H9 (cell line): ENCODE measurements at regions not wholly inside any gene's neighbourhood (a gene's known extent, or its start where the extent isn't known, plus 50 kb on each side); places are given as distances from the start of the nearest gene placed in this dataset.

Experiments
- DNase-seq: peaks from one replicate; pipeline ENCODE4 v3.0.0-alpha.2; 2017
- H2AFZ ChIP-seq: one replicate; pipeline ENCODE4 v1.6.1; 2013; ENCODE audit warnings: mild to moderate bottlenecking, low read length, control low read depth, moderate library complexity
- H2AK5ac ChIP-seq: 2 replicates; pipeline ENCODE4 v1.6.1; 2013; ENCODE audit warnings: low read length, control low read depth, mixed read lengths; ENCODE audit not compliant: insufficient read length
- H2BK120ac ChIP-seq: one replicate; pipeline ENCODE4 v1.6.1; 2013; ENCODE audit warnings: low read depth, mild to moderate bottlenecking, low read length, control low read depth, inconsistent platforms; ENCODE audit not compliant: poor library complexity, severe bottlenecking
- H2BK12ac ChIP-seq: 2 replicates; pipeline ENCODE4 v1.6.1; 2013; ENCODE audit warnings: low read length, control low read depth, mixed read lengths, low read depth; ENCODE audit not compliant: insufficient read length
- H2BK15ac ChIP-seq: 2 replicates; pipeline ENCODE4 v1.6.1; 2013; ENCODE audit warnings: low read depth, low read length, control low read depth
- H2BK20ac ChIP-seq: one replicate; pipeline ENCODE4 v1.6.1; 2013; ENCODE audit warnings: low read depth, mild to moderate bottlenecking, low read length, control low read depth, inconsistent platforms; ENCODE audit not compliant: poor library complexity, severe bottlenecking
- H2BK5ac ChIP-seq: 2 replicates; pipeline ENCODE4 v1.6.1; 2013; ENCODE audit warnings: low read length, control low read depth, mixed read lengths; ENCODE audit not compliant: insufficient read length
- H3K14ac ChIP-seq: 2 replicates; pipeline ENCODE4 v1.6.1; 2013; ENCODE audit warnings: low read length, control low read depth; ENCODE audit not compliant: insufficient read depth
- H3K18ac ChIP-seq: 2 replicates; pipeline ENCODE4 v1.6.1; 2013; ENCODE audit warnings: low read depth, mild to moderate bottlenecking, mixed read lengths, low read length, control low read depth; ENCODE audit not compliant: insufficient read length
- H3K23ac ChIP-seq: 2 replicates; pipeline ENCODE4 v1.6.1; 2013; ENCODE audit warnings: low read length, control low read depth, mixed read lengths, low read depth; ENCODE audit not compliant: insufficient read length
- H3K23me2 ChIP-seq: 2 replicates; pipeline ENCODE4 v1.6.1; 2013; ENCODE audit warnings: low read depth, mild to moderate bottlenecking, mixed read lengths, low read length, control low read depth; ENCODE audit not compliant: insufficient read length, poor library complexity, severe bottlenecking
- H3K27ac ChIP-seq: 2 replicates; pipeline ENCODE4 v1.5.1; 2013; ENCODE audit warnings: low read length, control low read depth, mixed read lengths, low read depth; ENCODE audit not compliant: insufficient read length
- H3K27me3 ChIP-seq: 2 replicates; pipeline ENCODE4 v1.6.1; 2013; ENCODE audit warnings: low read length, control low read depth, inconsistent platforms; ENCODE audit not compliant: insufficient read depth
- H3K4ac ChIP-seq: 2 replicates; pipeline ENCODE4 v1.6.1; 2013; ENCODE audit warnings: low read depth, mild to moderate bottlenecking, control low read depth, inconsistent platforms, low read length, moderate library complexity
- H3K4me1 ChIP-seq: 2 replicates; pipeline ENCODE4 v1.6.1; 2013; ENCODE audit warnings: low read length, control low read depth, inconsistent platforms; ENCODE audit not compliant: insufficient read depth
- H3K4me2 ChIP-seq: 2 replicates; pipeline ENCODE4 v1.6.1; 2013; ENCODE audit warnings: low read length, control low read depth, mixed read lengths; ENCODE audit not compliant: insufficient read length, insufficient read depth
- H3K56ac ChIP-seq: 2 replicates; pipeline ENCODE4 v1.6.1; 2013; ENCODE audit warnings: low read depth, mild to moderate bottlenecking, mixed read lengths, low read length, control low read depth; ENCODE audit not compliant: insufficient read length
- H3K79me1 ChIP-seq: 2 replicates; pipeline ENCODE4 v1.6.1; 2013; ENCODE audit warnings: low read depth, mild to moderate bottlenecking, moderate library complexity, low read length, control low read depth, inconsistent platforms; ENCODE audit not compliant: insufficient read depth, poor library complexity, severe bottlenecking
- H3K79me2 ChIP-seq: 2 replicates; pipeline ENCODE4 v1.6.1; 2013; ENCODE audit warnings: low read length, control low read depth, inconsistent platforms; ENCODE audit not compliant: insufficient read depth
- H3K9ac ChIP-seq: 2 replicates; pipeline ENCODE4 v1.6.1; 2013; ENCODE audit warnings: low read length, control low read depth, mixed read lengths; ENCODE audit not compliant: insufficient read length; ENCODE audit errors: extremely low read depth
- H3K9me3 ChIP-seq: one replicate; pipeline ENCODE4 v1.6.1; 2013; ENCODE audit warnings: low read depth, low read length, inconsistent platforms; ENCODE audit not compliant: control insufficient read depth
- H3T11ph ChIP-seq: one replicate; pipeline ENCODE4 v1.6.1; 2013; ENCODE audit warnings: mild to moderate bottlenecking, low read length, control low read depth, inconsistent platforms
- H4K20me1 ChIP-seq: one replicate; pipeline ENCODE4 v1.6.1; 2013; ENCODE audit not compliant: control insufficient read depth, insufficient read length, insufficient read depth
- H4K5ac ChIP-seq: 2 replicates; pipeline ENCODE4 v1.6.1; 2013; ENCODE audit warnings: low read depth, mild to moderate bottlenecking, mixed read lengths, low read length, control low read depth; ENCODE audit not compliant: insufficient read length
- H4K8ac ChIP-seq: replicated peaks from 2 replicates; pipeline ENCODE4 v1.6.1; 2013; ENCODE audit warnings: low read length, control low read depth, mixed read lengths, low read depth; ENCODE audit not compliant: insufficient read length
- H4K91ac ChIP-seq: 2 replicates; pipeline ENCODE4 v1.6.1; 2013; ENCODE audit warnings: low read depth, mild to moderate bottlenecking, moderate library complexity, mixed read lengths, low read length, control low read depth; ENCODE audit not compliant: insufficient read length
- H3K27ac Mint-ChIP-seq, 3 experiments: 2 replicates in 2 of 3; 3 replicates in 1 of 3; pipeline ENCODE4 v1.8.0; 2020 to 2021; ENCODE audit warnings: mixed read lengths in 3 of 3, mild to moderate bottlenecking in 1 of 3, moderate library complexity in 1 of 3
- H3K27me3 Mint-ChIP-seq: 2 replicates; pipeline ENCODE4 v1.8.0; 2021; ENCODE audit warnings: low read depth, mild to moderate bottlenecking, moderate library complexity, mixed read lengths
- H3K36me3 Mint-ChIP-seq, 3 experiments: 2 replicates in 2 of 3; 3 replicates in 1 of 3; pipeline ENCODE4 v1.8.0; 2020 to 2021; ENCODE audit warnings: low read depth in 3 of 3, mixed read lengths in 3 of 3; ENCODE audit not compliant: insufficient read depth in 1 of 3
- H3K4me1 Mint-ChIP-seq, 2 experiments: 2 replicates each; pipeline ENCODE4 v1.8.0; 2020; ENCODE audit warnings: mixed read lengths in 2 of 2
- H3K4me3 Mint-ChIP-seq, 2 experiments: 2 replicates in 1 of 2; 3 replicates in 1 of 2; pipeline ENCODE4 v1.8.0; 2020 to 2021; ENCODE audit warnings: mild to moderate bottlenecking in 2 of 2, mixed read lengths in 2 of 2, moderate library complexity in 1 of 2
- H3K9me3 Mint-ChIP-seq, 2 experiments: 2 replicates in 1 of 2; 3 replicates in 1 of 2; pipeline ENCODE4 v1.8.0; 2020; ENCODE audit warnings: mild to moderate bottlenecking in 2 of 2, mixed read lengths in 2 of 2, moderate library complexity in 1 of 2
- CTCF ChIP-seq: fragments of 200-600 bp; sonication (generic); conservative IDR thresholded peaks from 3 replicates; pipeline ENCODE4 v1.8.0; 2021; ENCODE audit warnings: antibody characterized with exemption, mild to moderate bottlenecking
- WGBS: extraction: QIAGEN DNeasy Blood & Tissue Kit; methylation state at CpG from one replicate; pipeline ENCODE4 v1.1.7; 2013; ENCODE audit warnings: missing lambda C conversion rate, low lambda C conversion rate, mixed read lengths; ENCODE audit not compliant: insufficient read length; ENCODE audit errors: extremely low coverage; 5-methylcytosine and 5-hydroxymethylcytosine counted together

DNA sequence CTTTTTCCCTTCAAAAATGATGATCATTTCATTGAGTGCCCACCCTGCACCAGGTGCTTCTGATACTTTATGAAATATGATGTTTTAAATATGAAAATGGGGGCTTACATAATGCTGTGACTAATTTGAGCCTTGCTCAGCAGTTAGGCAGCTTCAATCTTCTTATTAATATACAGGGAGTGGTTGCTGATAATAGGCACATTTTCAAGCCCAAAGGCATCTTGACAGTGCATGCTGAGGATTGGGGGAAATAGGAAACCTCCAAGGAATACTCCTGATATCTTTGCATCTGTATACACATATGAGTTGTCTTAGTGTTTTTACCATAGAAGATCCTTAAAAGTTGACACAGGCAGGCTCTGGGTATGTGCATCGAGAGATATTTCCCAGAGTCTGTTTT, 262.3 kb upstream of the SASH1 start:
- no peaks in the 10 kb centered on the region for H4K20me1 ChIP-seq
- no peak overlapping the region for H2BK5ac ChIP-seq
- H3K9ac ChIP-seq = no peak overlapping the region
- no peak overlapping the region for H3K4me3 Mint-ChIP-seq
- H3T11ph ChIP-seq = no peak overlapping the region
- no peak overlapping the region for H2AFZ ChIP-seq
- H3K27ac ChIP-seq = no peak overlapping the region
- no peak overlapping the region for H2BK120ac ChIP-seq
- no peaks in the 10 kb centered on the region for H3K9me3 Mint-ChIP-seq
- H3K79me1 ChIP-seq = no peaks in the 10 kb centered on the region
- WGBS = no CpG with 5 or more reads among the region's 1 CpG
- TF ChIP-seq CTCF = no peak
- H2BK15ac ChIP-seq = no peak overlapping the region
- H3K27me3 Mint-ChIP-seq = peaks cover 1% of the 10 kb centered on the region; the same call in 1 of the 2 replicates
- H2BK20ac ChIP-seq = no peak overlapping the region
- H3K18ac ChIP-seq = no peak overlapping the region
- no peak overlapping the region for H3K27ac Mint-ChIP-seq
- H4K8ac ChIP-seq = no peak overlapping the region
- no peak overlapping the region for H4K91ac ChIP-seq
- no peak overlapping the region for H4K5ac ChIP-seq
- H3K9me3 ChIP-seq = no peaks in the 10 kb centered on the region
- H3K23me2 ChIP-seq = no peaks in the 10 kb centered on the region
- no peak overlapping the region for H3K14ac ChIP-seq
- no peak overlapping the region for H3K4me2 ChIP-seq
- no peak overlapping the region for H3K4ac ChIP-seq
- no peaks in the 10 kb centered on the region for H3K27me3 ChIP-seq
- no peaks in the 10 kb centered on the region for H3K36me3 Mint-ChIP-seq
- H3K4me1 ChIP-seq = no peaks in the 10 kb centered on the region
- H3K79me2 ChIP-seq = no peaks in the 10 kb centered on the region
- H3K56ac ChIP-seq = no peak overlapping the region
- H3K23ac ChIP-seq = no peak overlapping the region
- no peak for DNase-seq
- H2AK5ac ChIP-seq = no peak overlapping the region
- no peaks in the 10 kb centered on the region for H3K4me1 Mint-ChIP-seq
- H2BK12ac ChIP-seq = no peak overlapping the region
